Neural cell (in vitro differentiated cells): ENCODE measurements at regions not wholly inside any gene's neighbourhood (a gene's known extent, or its start where the extent isn't known, plus 50 kb on each side); places are given as distances from the start of the nearest gene placed in this dataset.

Experiments
- H2AFZ ChIP-seq: fragments of 200-600, 300-800 bp; sonication (generic), shearing (Covaris generic); 2 replicates; pipeline ENCODE4 v1.6.0; 2014; ENCODE audit warnings: low read depth, mild to moderate bottlenecking, antibody characterized with exemption, low read length, moderate library complexity
- H3F3A ChIP-seq: fragments of 200-600 bp; shearing (Covaris generic); 2 replicates; pipeline ENCODE4 v1.6.1; 2016; ENCODE audit warnings: mild to moderate bottlenecking, moderate library complexity, mixed read lengths, antibody characterized with exemption, low read length; ENCODE audit not compliant: insufficient read depth, poor library complexity, severe bottlenecking
- H3K27ac ChIP-seq: fragments of 200-600, 300-800 bp; sonication (generic), shearing (Covaris generic); 2 replicates; pipeline ENCODE4 v1.5.1; 2014; ENCODE audit warnings: mild to moderate bottlenecking, low read length, moderate library complexity
- H3K27me3 ChIP-seq: fragments of 300-800, 200-600 bp; sonication (generic), shearing (Covaris generic); 2 replicates; pipeline ENCODE4 v1.6.0; 2014; ENCODE audit warnings: mild to moderate bottlenecking, low read depth, low read length, moderate library complexity; ENCODE audit not compliant: insufficient read depth
- H3K36me3 ChIP-seq: fragments of 300-800, 200-600 bp; sonication (generic), shearing (Covaris generic); 2 replicates; pipeline ENCODE4 v1.5.1; 2014; ENCODE audit warnings: mild to moderate bottlenecking, antibody characterized with exemption, low read length, moderate library complexity; ENCODE audit not compliant: insufficient read depth
- H3K4me2 ChIP-seq: fragments of 300-800, 200-600 bp; sonication (generic), shearing (Covaris generic); 2 replicates; pipeline ENCODE4 v1.6.0; 2014; ENCODE audit warnings: mild to moderate bottlenecking, low read length
- H3K4me3 ChIP-seq: fragments of 300-800, 200-600 bp; sonication (generic), shearing (Covaris generic); 2 replicates; pipeline ENCODE4 v1.5.1; 2014; ENCODE audit warnings: mild to moderate bottlenecking, low read length, moderate library complexity
- H3K79me2 ChIP-seq: fragments of 200-600 bp; shearing (Covaris generic); replicated peaks from 2 replicates; pipeline ENCODE4 v1.6.0; 2014; ENCODE audit warnings: mild to moderate bottlenecking, low read length, moderate library complexity; ENCODE audit not compliant: insufficient read depth
- H3K9ac ChIP-seq: fragments of 300-800, 200-600 bp; sonication (generic), shearing (Covaris generic); 2 replicates; pipeline ENCODE4 v1.6.1; 2016; ENCODE audit warnings: mild to moderate bottlenecking, low read length, mixed read lengths
- H3K9me2 ChIP-seq: fragments of 200-600 bp; shearing (Covaris generic); 2 replicates; pipeline ENCODE4 v1.6.1; 2016; ENCODE audit warnings: mild to moderate bottlenecking, low read length, mixed read lengths; ENCODE audit not compliant: insufficient read depth
- H3K9me3 ChIP-seq: fragments of 200-600, 300-800 bp; sonication (generic), shearing (Covaris generic); 2 replicates; pipeline ENCODE4 v1.6.1; 2016; ENCODE audit warnings: mild to moderate bottlenecking, mixed run types, low read length, moderate library complexity, mixed read lengths
- H4K20me1 ChIP-seq: fragments of 200-600 bp; shearing (Covaris generic); 2 replicates; pipeline ENCODE4 v1.6.1; 2016; ENCODE audit warnings: mild to moderate bottlenecking, mixed run types; ENCODE audit not compliant: insufficient read depth
- CTCF ChIP-seq: fragments of 450-650 bp; IDR thresholded peaks from 2 replicates; pipeline ENCODE4 v1.5.1; 2014; ENCODE audit warnings: antibody characterized with exemption, mild to moderate bottlenecking, moderate library complexity; ENCODE audit not compliant: poor library complexity, severe bottlenecking
- EP300 ChIP-seq: fragments of 450-650 bp; conservative IDR thresholded peaks from 2 replicates; pipeline ENCODE4 v1.6.1; 2014; ENCODE audit warnings: antibody characterized with exemption, mild to moderate bottlenecking, moderate library complexity; ENCODE audit not compliant: poor library complexity, severe bottlenecking
- EZH2 ChIP-seq: fragments of 200-600, 300-800 bp; shearing (Covaris generic), sonication (generic); IDR thresholded peaks from 2 replicates; pipeline ENCODE4 v1.6.1; 2014; ENCODE audit warnings: antibody characterized with exemption, low read length, borderline replicate concordance, mild to moderate bottlenecking; ENCODE audit not compliant: insufficient read depth, poor library complexity, severe bottlenecking
- MXI1 ChIP-seq: fragments of 450-650 bp; conservative IDR thresholded peaks from 2 replicates; pipeline ENCODE4 v1.6.1; 2014; ENCODE audit warnings: antibody characterized with exemption, mild to moderate bottlenecking; ENCODE audit not compliant: poor library complexity, severe bottlenecking
- POLR2AphosphoS5 ChIP-seq: IDR thresholded peaks from 2 replicates; pipeline ENCODE4 v1.6.1; 2012
- RAD21 ChIP-seq: fragments of 450-650 bp; conservative IDR thresholded peaks from 2 replicates; pipeline ENCODE4 v1.6.1; 2014; ENCODE audit warnings: antibody characterized with exemption, mild to moderate bottlenecking, moderate library complexity
- SMC3 ChIP-seq: fragments of 450-650 bp; conservative IDR thresholded peaks from 2 replicates; pipeline ENCODE4 v1.6.1; 2014; ENCODE audit warnings: antibody characterized with exemption, mild to moderate bottlenecking, moderate library complexity; ENCODE audit not compliant: poor library complexity
- TAF1 ChIP-seq: IDR thresholded peaks from 2 replicates; pipeline ENCODE4 v1.6.1; 2012; ENCODE audit warnings: low read depth
- TF ChIP-seq, protein P1 (sequence below): IDR thresholded peaks from 2 replicates; pipeline ENCODE4 v1.6.1; 2012; ENCODE audit warnings: borderline replicate concordance

- no peak for TF ChIP-seq MXI1
- TF ChIP-seq EP300 = no peak
- no peak for TF ChIP-seq EZH2
- TF ChIP-seq RAD21 = no peak
- TF ChIP-seq SMC3 = no peak
- TF ChIP-seq, protein P1, sequence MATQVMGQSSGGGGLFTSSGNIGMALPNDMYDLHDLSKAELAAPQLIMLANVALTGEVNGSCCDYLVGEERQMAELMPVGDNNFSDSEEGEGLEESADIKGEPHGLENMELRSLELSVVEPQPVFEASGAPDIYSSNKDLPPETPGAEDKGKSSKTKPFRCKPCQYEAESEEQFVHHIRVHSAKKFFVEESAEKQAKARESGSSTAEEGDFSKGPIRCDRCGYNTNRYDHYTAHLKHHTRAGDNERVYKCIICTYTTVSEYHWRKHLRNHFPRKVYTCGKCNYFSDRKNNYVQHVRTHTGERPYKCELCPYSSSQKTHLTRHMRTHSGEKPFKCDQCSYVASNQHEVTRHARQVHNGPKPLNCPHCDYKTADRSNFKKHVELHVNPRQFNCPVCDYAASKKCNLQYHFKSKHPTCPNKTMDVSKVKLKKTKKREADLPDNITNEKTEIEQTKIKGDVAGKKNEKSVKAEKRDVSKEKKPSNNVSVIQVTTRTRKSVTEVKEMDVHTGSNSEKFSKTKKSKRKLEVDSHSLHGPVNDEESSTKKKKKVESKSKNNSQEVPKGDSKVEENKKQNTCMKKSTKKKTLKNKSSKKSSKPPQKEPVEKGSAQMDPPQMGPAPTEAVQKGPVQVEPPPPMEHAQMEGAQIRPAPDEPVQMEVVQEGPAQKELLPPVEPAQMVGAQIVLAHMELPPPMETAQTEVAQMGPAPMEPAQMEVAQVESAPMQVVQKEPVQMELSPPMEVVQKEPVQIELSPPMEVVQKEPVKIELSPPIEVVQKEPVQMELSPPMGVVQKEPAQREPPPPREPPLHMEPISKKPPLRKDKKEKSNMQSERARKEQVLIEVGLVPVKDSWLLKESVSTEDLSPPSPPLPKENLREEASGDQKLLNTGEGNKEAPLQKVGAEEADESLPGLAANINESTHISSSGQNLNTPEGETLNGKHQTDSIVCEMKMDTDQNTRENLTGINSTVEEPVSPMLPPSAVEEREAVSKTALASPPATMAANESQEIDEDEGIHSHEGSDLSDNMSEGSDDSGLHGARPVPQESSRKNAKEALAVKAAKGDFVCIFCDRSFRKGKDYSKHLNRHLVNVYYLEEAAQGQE = no peak
- no peak for TF ChIP-seq POLR2AphosphoS5
- no peak for TF ChIP-seq CTCF
- no peak for TF ChIP-seq TAF1
- Histone ChIP-seq H3K4me2 (no peak overlapping the region), H4K20me1 (no peaks in the 10 kb centered on the region), H3K9me3 (no peaks in the 10 kb centered on the region), H3K27me3 (no peaks in the 10 kb centered on the region), H2AFZ (no peak overlapping the region), H3K9me2 (no peaks in the 10 kb centered on the region), H3F3A (no peaks in the 10 kb centered on the region), H3K36me3 (no peaks in the 10 kb centered on the region), H3K27ac (no peak overlapping the region), H3K9ac (no peak overlapping the region), H3K4me3 (no peak overlapping the region), H3K79me2 (no peaks in the 10 kb centered on the region)
Measured at GRCh38 chr21:20789729-20790500, 208.3 kb upstream of the NCAM2 start.

GRCh38 chr21:20800106-20800505 lies 198.1 kb upstream of the NCAM2 start:
- Histone ChIP-seq H3K79me2 (no peaks in the 10 kb centered on the region), H3K27me3 (no peaks in the 10 kb centered on the region), H3K4me2 (no peak overlapping the region), H2AFZ (no peak overlapping the region), H3K9me3 (no peaks in the 10 kb centered on the region), H3K9ac (no peak overlapping the region), H3K9me2 (no peaks in the 10 kb centered on the region), H3K4me3 (no peak overlapping the region), H3F3A (no peaks in the 10 kb centered on the region), H4K20me1 (no peaks in the 10 kb centered on the region), H3K36me3 (no peaks in the 10 kb centered on the region), H3K27ac (no peak overlapping the region)
- TF ChIP-seq POLR2AphosphoS5 (no peak), EZH2 (no peak), SMC3 (no peak), EP300 (no peak), CTCF (no peak), RAD21 (no peak), TAF1 (no peak), MXI1 (no peak)
- TF ChIP-seq, protein P1 = no peak
